Omental fat pad (tissue), 3 donors: ENCODE measurements at regions not wholly inside any gene's neighbourhood (a gene's known extent, or its start where the extent isn't known, plus 50 kb on each side); places are given as distances from the start of the nearest gene placed in this dataset.

Experiments
- ATAC-seq: fragments of 150-250 bp; one replicate; pipeline ENCODE4 v1.9.1; 2016; ENCODE audit warnings: mild to moderate bottlenecking, moderate library complexity; ENCODE audit not compliant: low FRiP score
- DNase-seq: peaks from one replicate; pipeline ENCODE4 v3.0.0-alpha.2; 2019; ENCODE audit warnings: low spot score
- CTCF ChIP-seq, 3 donors: fragments of 450-650 bp; IDR thresholded peaks; one replicate each; pipeline ENCODE4 v1.5.1; 2016 to 2017; ENCODE audit warnings: antibody characterized with exemption in 3 of 3, mild to moderate bottlenecking in 3 of 3, moderate library complexity in 2 of 3

DNA sequence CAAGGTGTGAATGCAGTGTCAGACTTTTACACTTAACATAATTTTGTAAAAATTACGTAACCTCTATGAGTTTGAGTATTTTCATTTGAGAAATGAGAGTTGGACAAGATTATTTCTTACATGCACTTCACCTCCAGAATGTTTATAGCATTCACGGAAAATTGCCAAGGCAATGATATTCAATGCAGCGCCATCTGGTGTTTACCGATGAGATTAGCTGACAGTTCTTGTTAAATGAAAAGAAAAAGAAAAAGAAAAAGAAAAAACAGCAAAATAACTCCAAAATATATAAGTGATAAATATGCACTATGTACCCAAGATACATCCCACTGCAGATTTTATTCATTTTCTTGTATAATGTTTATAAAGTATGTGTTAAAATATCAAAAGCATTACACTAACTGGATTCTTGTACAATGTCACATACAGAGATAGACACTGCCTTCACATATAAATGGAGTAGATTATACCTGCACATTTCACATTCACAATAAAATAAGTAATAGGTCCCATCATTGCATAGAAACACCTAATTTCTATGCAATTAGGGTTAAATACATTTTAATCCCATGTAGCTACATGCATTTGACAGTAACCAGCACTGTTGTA lies 976.3 kb upstream of the FAT3 start:
- ATAC-seq = no peak

GRCh38 chr11:91247009-91247735 lies 977.4 kb upstream of the FAT3 start:
- ATAC-seq (no peak), DNase-seq (no peak)

More for the DNA sequence above, 976.3 kb upstream of the FAT3 start:
- DNase-seq = no peak
- no peak for TF ChIP-seq CTCF (IDR thresholded peaks at IDR 0.05)

DNA sequence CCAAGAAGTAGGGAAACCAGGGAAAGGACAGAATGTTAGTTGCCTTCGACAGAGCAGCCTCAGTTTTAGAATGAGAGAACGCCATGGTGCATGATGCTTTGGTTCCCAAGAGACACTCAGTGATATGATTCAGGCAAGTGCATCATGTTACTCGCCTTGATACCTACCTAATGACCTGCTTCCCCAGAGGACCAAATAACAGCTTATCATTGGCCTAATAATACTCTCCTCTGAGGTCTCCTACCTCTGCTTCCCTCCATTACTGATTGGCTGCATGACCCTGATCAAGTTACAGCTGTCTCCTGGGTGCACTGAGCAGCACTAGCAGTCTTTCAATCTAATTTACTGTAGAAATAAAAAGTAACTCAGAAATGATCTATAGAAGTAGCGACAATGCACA lies 979.7 kb upstream of the FAT3 start:
- TF ChIP-seq CTCF (IDR thresholded peaks at IDR 0.05) = no peak
- no peak for ATAC-seq
- DNase-seq = no peak

More at GRCh38 chr11:91247009-91247735, 977.4 kb upstream of the FAT3 start:
- TF ChIP-seq CTCF (IDR thresholded peaks at IDR 0.05) = no peak

GRCh38 chr11:91243630-91244029 lies 981.0 kb upstream of the FAT3 start:
- DNase-seq (no peak), ATAC-seq (peak; percentile 93)
- TF ChIP-seq CTCF (IDR thresholded peaks at IDR 0.05) = no peak

DNA sequence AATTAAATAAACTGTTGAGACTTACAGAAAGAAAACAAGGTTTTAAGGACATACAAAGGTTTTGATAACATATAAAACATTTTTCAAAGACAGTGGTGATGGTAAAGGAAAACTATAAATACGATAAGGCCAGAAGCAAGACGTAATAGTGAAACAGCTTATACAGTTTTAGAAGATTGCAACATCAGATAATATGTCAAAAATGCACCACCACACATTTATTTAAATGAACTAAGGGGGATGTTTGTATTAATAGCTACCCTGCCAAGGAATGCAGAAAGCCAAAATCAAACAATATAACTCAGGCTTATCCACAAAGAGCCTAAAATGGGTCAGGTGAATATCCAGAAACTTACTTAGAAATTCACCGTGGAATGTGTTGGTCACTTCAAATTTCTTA lies 981.6 kb upstream of the FAT3 start:
- TF ChIP-seq CTCF (IDR thresholded peaks at IDR 0.05) = no peak
- ATAC-seq (peak; percentile 11), DNase-seq (no peak)

DNA sequence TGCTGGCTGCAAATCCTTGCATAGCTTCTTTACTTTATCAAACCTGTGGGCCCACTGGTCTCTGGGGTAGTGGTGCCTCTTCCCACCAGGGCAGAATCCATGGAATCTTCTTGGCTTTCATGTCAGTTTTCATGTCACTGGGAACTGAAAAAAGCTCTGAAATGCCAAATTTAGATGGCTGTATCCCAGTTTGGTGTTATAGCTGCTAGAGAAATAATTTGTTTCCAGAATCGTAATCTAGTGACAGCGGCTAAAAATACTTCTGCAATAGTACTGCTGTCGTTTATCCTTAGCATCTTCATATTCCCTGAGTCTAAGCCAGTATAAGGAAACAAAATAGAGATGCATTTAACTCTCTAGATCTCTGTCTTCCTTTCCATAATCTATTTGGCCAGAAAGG lies 983.4 kb upstream of the FAT3 start:
- DNase-seq (no peak), ATAC-seq (no peak)
- no peak for TF ChIP-seq CTCF (IDR thresholded peaks at IDR 0.05)

DNA sequence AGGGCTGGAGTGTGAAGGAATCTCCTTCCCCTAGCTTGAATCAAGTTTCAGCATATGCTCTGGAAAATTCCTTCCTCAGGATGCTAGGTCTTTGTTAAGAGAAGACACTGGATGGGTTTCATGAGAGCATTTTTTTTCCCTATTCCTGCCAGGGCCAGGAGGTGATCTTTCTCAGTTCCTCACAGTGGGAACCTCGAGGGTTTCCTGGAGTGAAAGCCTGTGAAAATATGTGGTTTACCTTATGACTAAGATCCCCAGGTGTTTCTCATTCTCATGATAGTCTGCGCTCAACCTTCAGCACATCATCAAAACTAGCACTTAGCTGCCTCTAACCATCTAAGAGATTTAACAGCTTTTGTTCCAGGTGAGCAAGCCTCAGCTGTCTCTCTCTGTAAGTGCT lies 985.3 kb upstream of the FAT3 start:
- no peak for ATAC-seq
- no peak for TF ChIP-seq CTCF (IDR thresholded peaks at IDR 0.05)
- DNase-seq = no peak
